ENCODE measurements at regions not wholly inside any gene's neighbourhood (a gene's known extent, or its start where the extent isn't known, plus 50 kb on each side); places are given as distances from the start of the nearest gene placed in this dataset.

DNA sequence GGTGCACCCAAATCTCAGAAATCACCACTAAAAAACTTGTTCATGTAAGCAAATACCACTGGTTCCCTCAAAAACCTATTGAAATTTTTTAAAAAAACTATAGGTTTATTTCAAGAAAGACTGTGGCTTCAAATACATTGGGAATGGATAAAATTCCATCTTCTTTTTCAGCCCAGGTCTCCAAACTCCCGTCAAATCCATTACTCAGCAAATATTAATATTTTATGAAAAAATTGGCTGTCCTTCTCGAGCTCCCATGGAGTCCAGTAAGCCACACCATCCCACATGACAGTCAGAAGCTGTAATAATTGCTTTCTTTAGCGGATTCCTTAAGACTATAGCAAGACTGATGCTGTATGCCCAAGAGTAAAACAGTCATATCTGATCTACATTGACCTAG lies 204.4 kb upstream of the DOK6 start:
- Histone ChIP-seq H3K4me1 (ENCODE audit: insufficient read depth, low read length) (no peaks in the 10 kb centered on the region), H3F3A (ENCODE audit: low read length, unreplicated experiment) (no peaks in the 10 kb centered on the region), H3K9ac (ENCODE audit: low read length) (no peak overlapping the region), H4K20me1 (ENCODE audit: low read length) (no peaks in the 10 kb centered on the region), H3K27ac (ENCODE audit: low read length) (no peak overlapping the region), H3K27me3 (ENCODE audit: low read length) (no peaks in the 10 kb centered on the region), H2AFZ (ENCODE audit: low read length) (no peak overlapping the region), H3K4me2 (ENCODE audit: low read length) (no peak overlapping the region), H3K79me2 (ENCODE audit: low read length) (no peaks in the 10 kb centered on the region), H3K9me2 (replicated peaks; ENCODE audit: low read length) (no peaks in the 10 kb centered on the region), H3K9me3 (ENCODE audit: low read length) (no peaks in the 10 kb centered on the region), H3K36me3 (ENCODE audit: low read depth, low read length) (no peaks in the 10 kb centered on the region), H3K4me3 (ENCODE audit: low read length) (no peak overlapping the region)
- intact Hi-C loops (cut with micrococcal nuclease): no loop called here
- DNase-seq (no peak), ATAC-seq (no peak)
- CTCF ChIA-PET: no interaction called here
- POLR2A ChIA-PET (ENCODE audit: unreplicated experiment): no interaction called here
- no TSS peak for BruUV-seq (replicated peaks)
- TF ChIP-seq EZH2phosphoT487 (IDR thresholded peaks at IDR 0.05; ENCODE audit: borderline replicate concordance, low read length) (no peak), EZH2 (IDR thresholded peaks at IDR 0.05; ENCODE audit: low read length, unreplicated experiment) (no peak)
- TF ChIP-seq, protein P1, sequence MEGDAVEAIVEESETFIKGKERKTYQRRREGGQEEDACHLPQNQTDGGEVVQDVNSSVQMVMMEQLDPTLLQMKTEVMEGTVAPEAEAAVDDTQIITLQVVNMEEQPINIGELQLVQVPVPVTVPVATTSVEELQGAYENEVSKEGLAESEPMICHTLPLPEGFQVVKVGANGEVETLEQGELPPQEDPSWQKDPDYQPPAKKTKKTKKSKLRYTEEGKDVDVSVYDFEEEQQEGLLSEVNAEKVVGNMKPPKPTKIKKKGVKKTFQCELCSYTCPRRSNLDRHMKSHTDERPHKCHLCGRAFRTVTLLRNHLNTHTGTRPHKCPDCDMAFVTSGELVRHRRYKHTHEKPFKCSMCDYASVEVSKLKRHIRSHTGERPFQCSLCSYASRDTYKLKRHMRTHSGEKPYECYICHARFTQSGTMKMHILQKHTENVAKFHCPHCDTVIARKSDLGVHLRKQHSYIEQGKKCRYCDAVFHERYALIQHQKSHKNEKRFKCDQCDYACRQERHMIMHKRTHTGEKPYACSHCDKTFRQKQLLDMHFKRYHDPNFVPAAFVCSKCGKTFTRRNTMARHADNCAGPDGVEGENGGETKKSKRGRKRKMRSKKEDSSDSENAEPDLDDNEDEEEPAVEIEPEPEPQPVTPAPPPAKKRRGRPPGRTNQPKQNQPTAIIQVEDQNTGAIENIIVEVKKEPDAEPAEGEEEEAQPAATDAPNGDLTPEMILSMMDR (conservative IDR thresholded peaks at IDR 0.05; ENCODE audit: low read depth, low read length): no peak

DNA sequence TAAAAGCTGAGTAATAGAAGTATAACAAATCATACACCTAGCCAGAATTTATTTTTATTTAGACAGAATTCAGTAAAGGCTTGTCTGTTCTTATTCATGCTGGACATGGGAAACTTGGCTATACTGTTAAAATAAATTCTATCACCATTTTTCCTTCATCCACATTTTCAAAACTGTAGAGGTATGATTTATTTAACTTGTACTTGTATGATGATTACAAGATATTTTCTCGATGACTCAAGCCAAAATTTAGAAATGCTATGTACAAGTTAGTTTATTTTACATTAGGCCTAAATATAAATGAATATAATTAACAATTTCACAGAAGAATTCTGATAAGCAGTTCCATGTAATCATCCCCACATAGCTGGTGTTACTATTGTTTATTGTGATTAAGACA lies 194.8 kb upstream of the DOK6 start:
- H3K9me3 ChIP-seq (ENCODE audit: low read length): no peaks in the 10 kb centered on the region
- TF ChIP-seq, protein P1 (conservative IDR thresholded peaks at IDR 0.05; ENCODE audit: low read depth, low read length): no peak
- no peak for TF ChIP-seq EZH2phosphoT487 (IDR thresholded peaks at IDR 0.05; ENCODE audit: borderline replicate concordance, low read length)
- H2AFZ ChIP-seq (ENCODE audit: low read length): no peak overlapping the region
- H3K4me2 ChIP-seq (ENCODE audit: low read length): no peak overlapping the region
- H3F3A ChIP-seq (ENCODE audit: low read length, unreplicated experiment): no peaks in the 10 kb centered on the region
- no peaks in the 10 kb centered on the region for H3K27me3 ChIP-seq (ENCODE audit: low read length)
- DNase-seq (no peak), ATAC-seq (no peak)
- H3K9me2 ChIP-seq (replicated peaks; ENCODE audit: low read length): no peaks in the 10 kb centered on the region
- no peaks in the 10 kb centered on the region for H3K36me3 ChIP-seq (ENCODE audit: low read depth, low read length)
- no TSS peak for BruUV-seq (replicated peaks)
- H3K79me2 ChIP-seq (ENCODE audit: low read length): no peaks in the 10 kb centered on the region
- ChIA-PET POLR2A (ENCODE audit: unreplicated experiment) (no interaction called here), CTCF (no interaction called here)
- H4K20me1 ChIP-seq (ENCODE audit: low read length): no peaks in the 10 kb centered on the region
- no peak overlapping the region for H3K9ac ChIP-seq (ENCODE audit: low read length)
- intact Hi-C loops (cut with micrococcal nuclease): no loop called here
- no peak overlapping the region for H3K27ac ChIP-seq (ENCODE audit: low read length)
- no peaks in the 10 kb centered on the region for H3K4me1 ChIP-seq (ENCODE audit: insufficient read depth, low read length)
- no peak overlapping the region for H3K4me3 ChIP-seq (ENCODE audit: low read length)

DNA sequence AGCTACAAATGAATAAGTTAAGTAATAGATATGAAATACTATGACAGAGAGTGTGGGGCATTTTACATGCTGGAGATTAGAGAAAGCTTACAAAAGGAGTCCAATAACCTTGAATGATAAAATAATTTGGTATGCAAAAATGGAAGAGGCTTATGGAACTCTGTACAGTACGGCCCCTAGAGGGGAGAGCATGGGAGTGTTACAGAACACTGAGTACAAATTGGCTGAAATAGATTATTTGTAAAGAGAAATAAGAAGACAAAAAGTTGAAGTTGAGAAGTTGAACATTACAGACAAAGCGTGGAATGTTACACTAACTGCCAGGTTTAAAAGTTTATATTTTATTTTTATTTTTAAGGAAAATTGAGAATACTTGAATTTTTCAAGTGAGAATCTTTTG lies 192.1 kb upstream of the DOK6 start:
- no peaks in the 10 kb centered on the region for H3F3A ChIP-seq (ENCODE audit: low read length, unreplicated experiment)
- no peak overlapping the region for H3K27ac ChIP-seq (ENCODE audit: low read length)
- H3K36me3 ChIP-seq (ENCODE audit: low read depth, low read length): no peaks in the 10 kb centered on the region
- no peak overlapping the region for H2AFZ ChIP-seq (ENCODE audit: low read length)
- H4K20me1 ChIP-seq (ENCODE audit: low read length): no peaks in the 10 kb centered on the region
- H3K4me2 ChIP-seq (ENCODE audit: low read length): no peak overlapping the region
- no peak overlapping the region for H3K4me3 ChIP-seq (ENCODE audit: low read length)
- intact Hi-C loops (cut with micrococcal nuclease): no loop called here
- no peaks in the 10 kb centered on the region for H3K79me2 ChIP-seq (ENCODE audit: low read length)
- no peak for DNase-seq
- no peak overlapping the region for H3K9ac ChIP-seq (ENCODE audit: low read length)
- TF ChIP-seq EZH2phosphoT487 (IDR thresholded peaks at IDR 0.05; ENCODE audit: borderline replicate concordance, low read length): no peak
- no peak for TF ChIP-seq EZH2 (IDR thresholded peaks at IDR 0.05; ENCODE audit: low read length, unreplicated experiment)
- TF ChIP-seq, protein P1 (conservative IDR thresholded peaks at IDR 0.05; ENCODE audit: low read depth, low read length): 0 out of 2 replicates have a peak, but pooled peaks have one; percentile 22
- H3K9me3 ChIP-seq (ENCODE audit: low read length): no peaks in the 10 kb centered on the region
- ChIA-PET POLR2A (ENCODE audit: unreplicated experiment) (no interaction called here), CTCF (no interaction called here)
- no peak for ATAC-seq
- H3K9me2 ChIP-seq (replicated peaks; ENCODE audit: low read length): no peaks in the 10 kb centered on the region
- BruUV-seq (replicated peaks): no TSS peak
- no peaks in the 10 kb centered on the region for H3K27me3 ChIP-seq (ENCODE audit: low read length)
- no peaks in the 10 kb centered on the region for H3K4me1 ChIP-seq (ENCODE audit: insufficient read depth, low read length)
